ENCODE measurements at regions not wholly inside any gene's neighbourhood (a gene's known extent, or its start where the extent isn't known, plus 50 kb on each side); places are given as distances from the start of the nearest gene placed in this dataset.

DNA sequence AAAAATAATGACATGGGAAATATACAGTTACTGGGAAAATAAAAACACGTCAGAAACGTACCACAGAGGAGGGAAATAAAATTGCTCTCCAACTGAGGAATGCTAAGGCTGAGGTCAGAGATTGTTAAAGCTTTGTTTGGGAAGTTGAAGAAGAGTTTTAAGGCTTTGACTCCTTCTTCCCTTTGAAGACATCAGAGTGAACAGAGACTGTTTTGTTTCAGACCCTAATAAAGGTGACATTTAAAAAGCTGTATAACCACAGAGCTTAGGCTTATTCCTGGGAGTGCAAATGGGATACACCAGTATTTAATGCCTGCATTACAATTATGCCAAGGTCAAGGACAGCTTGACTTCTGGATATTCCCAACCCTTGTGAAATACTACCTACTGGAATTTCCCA, 102.8 kb downstream of the TRIML1 start:
- DNase-seq (ENCODE audit: extremely low spot score), result no peak
- Histone ChIP-seq H3K27me3 (no peaks in the 10 kb centered on the region), H3K9me3 (no peaks in the 10 kb centered on the region), H3K36me3 (no peaks in the 10 kb centered on the region), H3K4me3 (no peak overlapping the region), H3K4me1 (no peaks in the 10 kb centered on the region), H3K27ac (replicated peaks in 1 of 4) (no peak overlapping the region)
- WGBS, result 57% methylated on average over 2 of the region's 2 CpGs
- TF ChIP-seq CTCF (IDR thresholded peaks at IDR 0.05) (no peak), POLR2AphosphoS5 (IDR thresholded peaks at IDR 0.05) (no peak), EP300 (IDR thresholded peaks at IDR 0.05) (no peak), POLR2A (IDR thresholded peaks at IDR 0.05; ENCODE audit: low read depth) (no peak)
- intact Hi-C loops (cut with DNase I), result no loop called here

- no peak for DNase-seq (ENCODE audit: extremely low spot score)
- TF ChIP-seq POLR2A (IDR thresholded peaks at IDR 0.05; ENCODE audit: low read depth) (no peak), CTCF (IDR thresholded peaks at IDR 0.05) (no peak), POLR2AphosphoS5 (IDR thresholded peaks at IDR 0.05) (no peak), EP300 (IDR thresholded peaks at IDR 0.05) (no peak)
- no peak overlapping the region for H3K4me3 ChIP-seq
- H3K36me3 ChIP-seq, result no peaks in the 10 kb centered on the region
- no peaks in the 10 kb centered on the region for H3K9me3 ChIP-seq
- H3K4me1 ChIP-seq, result no peaks in the 10 kb centered on the region
- intact Hi-C loops (cut with DNase I), result no loop called here
- H3K27me3 ChIP-seq, result no peaks in the 10 kb centered on the region
- no peak overlapping the region for H3K27ac ChIP-seq (replicated peaks in 1 of 4)
- WGBS, result 65% methylated on average over 6 of the region's 6 CpGs
Measured at GRCh38 chr4:188245651-188246050, 106.4 kb downstream of the TRIML1 start.

DNA sequence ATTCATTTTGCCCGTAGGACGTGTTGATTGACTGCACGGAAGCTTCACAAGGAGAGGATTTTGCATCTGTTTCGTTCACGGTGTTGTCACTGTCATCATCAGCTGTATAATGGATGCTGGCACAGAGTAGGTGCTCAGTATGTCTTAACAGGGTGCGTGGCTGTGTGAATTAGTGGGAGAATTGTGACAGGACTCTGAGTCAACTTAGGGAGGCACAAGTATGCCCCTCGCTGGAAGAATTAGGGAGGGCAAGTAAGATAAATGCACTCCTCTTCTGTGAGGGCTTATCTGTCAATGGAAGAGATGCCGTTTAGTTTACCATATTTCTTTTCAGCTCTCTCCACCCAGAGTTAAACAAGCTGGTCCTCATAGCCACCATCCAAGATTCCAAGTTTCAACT, 107.2 kb downstream of the TRIML1 start:
- TF ChIP-seq POLR2A (IDR thresholded peaks at IDR 0.05; ENCODE audit: low read depth) (no peak), POLR2AphosphoS5 (IDR thresholded peaks at IDR 0.05) (no peak), EP300 (IDR thresholded peaks at IDR 0.05) (no peak), CTCF (IDR thresholded peaks at IDR 0.05) (no peak)
- no peak for DNase-seq (ENCODE audit: extremely low spot score)

GRCh38 chr4:188254211-188254610, 115.0 kb downstream of the TRIML1 start:
- TF ChIP-seq POLR2A (IDR thresholded peaks at IDR 0.05; ENCODE audit: low read depth) (no peak), CTCF (IDR thresholded peaks at IDR 0.05) (no peak), POLR2AphosphoS5 (IDR thresholded peaks at IDR 0.05) (no peak), EP300 (IDR thresholded peaks at IDR 0.05) (no peak)
- H3K27ac ChIP-seq (replicated peaks in 1 of 4), result no peak overlapping the region
- H3K9me3 ChIP-seq, result no peaks in the 10 kb centered on the region
- H3K36me3 ChIP-seq, result no peaks in the 10 kb centered on the region
- H3K4me3 ChIP-seq, result no peak overlapping the region
- WGBS, result 83% methylated on average over 7 of the region's 7 CpGs
- intact Hi-C loops (cut with DNase I), result no loop called here
- H3K4me1 ChIP-seq, result no peaks in the 10 kb centered on the region
- no peak for DNase-seq (ENCODE audit: extremely low spot score)
- no peaks in the 10 kb centered on the region for H3K27me3 ChIP-seq

More for the DNA sequence above, 107.2 kb downstream of the TRIML1 start:
- intact Hi-C loops (cut with DNase I), result no loop called here
- Histone ChIP-seq H3K9me3 (no peaks in the 10 kb centered on the region), H3K27me3 (no peaks in the 10 kb centered on the region), H3K4me1 (no peaks in the 10 kb centered on the region), H3K27ac (replicated peaks in 1 of 4) (no peak overlapping the region), H3K4me3 (no peak overlapping the region), H3K36me3 (no peaks in the 10 kb centered on the region)
- WGBS, result 75% methylated on average over 8 of the region's 8 CpGs

DNA sequence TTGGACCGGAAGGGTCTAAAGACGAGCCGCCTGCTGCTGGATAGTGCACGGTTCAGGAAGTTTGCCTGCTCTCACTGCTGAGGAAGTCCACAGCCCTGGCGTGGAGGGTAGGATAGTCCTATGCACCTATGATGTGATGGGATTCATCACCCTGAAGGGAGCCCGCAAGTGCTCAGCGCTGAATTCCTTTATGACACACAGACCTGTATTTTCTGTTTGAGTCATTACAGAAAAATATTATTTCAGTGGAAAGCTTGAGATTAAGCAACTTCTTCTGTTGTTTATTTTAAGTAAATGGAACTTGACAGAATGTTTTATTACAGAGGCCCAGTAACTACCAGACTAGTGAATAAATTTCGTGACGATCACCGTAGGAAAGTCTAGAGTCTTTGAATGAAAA, 123.2 kb downstream of the TRIML1 start:
- TF ChIP-seq POLR2AphosphoS5 (IDR thresholded peaks at IDR 0.05), result no peak
- TF ChIP-seq CTCF (IDR thresholded peaks at IDR 0.05), result no peak
- no peak for TF ChIP-seq EP300 (IDR thresholded peaks at IDR 0.05)
- TF ChIP-seq POLR2A (IDR thresholded peaks at IDR 0.05; ENCODE audit: low read depth), result no peak
- Histone ChIP-seq H3K27ac (replicated peaks in 1 of 4) (no peak overlapping the region), H3K4me3 (no peak overlapping the region), H3K36me3 (no peaks in the 10 kb centered on the region), H3K27me3 (no peaks in the 10 kb centered on the region), H3K9me3 (no peaks in the 10 kb centered on the region), H3K4me1 (no peaks in the 10 kb centered on the region)
- WGBS, result 46% methylated on average over 10 of the region's 10 CpGs
- no peak for DNase-seq (ENCODE audit: extremely low spot score)
- intact Hi-C loops (cut with DNase I), result no loop called here
